OCI-LY3 (cell line): ENCODE measurements at regions not wholly inside any gene's neighbourhood (a gene's known extent, or its start where the extent isn't known, plus 50 kb on each side); places are given as distances from the start of the nearest gene placed in this dataset.

ENCODE experiments used
- EZH2phosphoT487 ChIP-seq: fragments of 200-600 bp; shearing (Covaris generic); IDR thresholded peaks from 2 replicates; pipeline ENCODE4 v1.6.1; 2018; ENCODE audit warnings: antibody characterized with exemption, mixed run types, low read depth
- TF ChIP-seq, protein P1 (sequence below): fragments of 200-600, 300-600 bp; sonication (generic); IDR thresholded peaks from 2 replicates; pipeline ENCODE4 v1.5.1; 2014; ENCODE audit warnings: antibody characterized with exemption, low read length, low read depth

DNA sequence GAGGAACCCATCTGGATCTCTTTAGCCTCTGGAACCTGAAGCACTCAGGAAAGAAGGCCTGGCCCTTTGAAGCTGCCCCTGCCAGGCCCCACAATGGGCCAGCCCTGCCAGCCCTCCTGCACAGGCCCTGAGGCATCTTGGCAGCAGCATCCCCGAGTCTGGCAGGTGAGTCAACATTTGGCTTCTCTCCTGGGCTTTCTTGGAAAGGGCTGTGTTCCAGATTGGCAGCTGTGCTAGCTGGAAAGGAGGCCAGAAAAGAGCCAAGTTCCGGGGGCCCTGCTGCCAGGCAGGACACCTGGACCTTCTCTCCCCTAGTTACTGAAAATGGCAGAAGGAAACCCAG lies 187.2 kb downstream of the SHQ1 start:
- TF ChIP-seq, protein P1, sequence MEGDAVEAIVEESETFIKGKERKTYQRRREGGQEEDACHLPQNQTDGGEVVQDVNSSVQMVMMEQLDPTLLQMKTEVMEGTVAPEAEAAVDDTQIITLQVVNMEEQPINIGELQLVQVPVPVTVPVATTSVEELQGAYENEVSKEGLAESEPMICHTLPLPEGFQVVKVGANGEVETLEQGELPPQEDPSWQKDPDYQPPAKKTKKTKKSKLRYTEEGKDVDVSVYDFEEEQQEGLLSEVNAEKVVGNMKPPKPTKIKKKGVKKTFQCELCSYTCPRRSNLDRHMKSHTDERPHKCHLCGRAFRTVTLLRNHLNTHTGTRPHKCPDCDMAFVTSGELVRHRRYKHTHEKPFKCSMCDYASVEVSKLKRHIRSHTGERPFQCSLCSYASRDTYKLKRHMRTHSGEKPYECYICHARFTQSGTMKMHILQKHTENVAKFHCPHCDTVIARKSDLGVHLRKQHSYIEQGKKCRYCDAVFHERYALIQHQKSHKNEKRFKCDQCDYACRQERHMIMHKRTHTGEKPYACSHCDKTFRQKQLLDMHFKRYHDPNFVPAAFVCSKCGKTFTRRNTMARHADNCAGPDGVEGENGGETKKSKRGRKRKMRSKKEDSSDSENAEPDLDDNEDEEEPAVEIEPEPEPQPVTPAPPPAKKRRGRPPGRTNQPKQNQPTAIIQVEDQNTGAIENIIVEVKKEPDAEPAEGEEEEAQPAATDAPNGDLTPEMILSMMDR, result no peak
- TF ChIP-seq EZH2phosphoT487, result no peak
